ENCODE measurements at regions not wholly inside any gene's neighbourhood (a gene's known extent, or its start where the extent isn't known, plus 50 kb on each side); places are given as distances from the start of the nearest gene placed in this dataset.
"Not testable (repeated sequence)": the region's sequence is repeated elsewhere in the genome, so short reads cannot be mapped to it uniquely, and the experiment has no call there.

- no peak for DNase-seq
These were observed 51.2 kb downstream of the OR13H1 start for GRCh38 chrX:131595120-131595519.

- DNase-seq: no peak
These were observed 64.0 kb downstream of the OR13H1 start for GRCh38 chrX:131607792-131608369.

GRCh38 chrX:131609480-131609879, 65.6 kb downstream of the OR13H1 start:
- no peak for DNase-seq

GRCh38 chrX:131613260-131613659, 69.4 kb downstream of the OR13H1 start:
- no peak for DNase-seq

GRCh38 chrX:131614241-131614640, 70.4 kb downstream of the OR13H1 start:
- no peak for DNase-seq

- no peak for DNase-seq
These were observed 73.3 kb downstream of the OR13H1 start for GRCh38 chrX:131617182-131617581.

GRCh38 chrX:131621650-131622049, 77.8 kb downstream of the OR13H1 start:
- no peak for DNase-seq

- no peak for DNase-seq
These were observed 82.9 kb downstream of the OR13H1 start for GRCh38 chrX:131626681-131627296.

GRCh38 chrX:131630534-131630933, 86.7 kb downstream of the OR13H1 start:
- DNase-seq: no peak

- peak; percentile 28 for DNase-seq
These were observed 89.5 kb downstream of the OR13H1 start for GRCh38 chrX:131633285-131633917.

GRCh38 chrX:131634900-131635299, 91.0 kb downstream of the OR13H1 start:
- no peak for DNase-seq

GRCh38 chrX:131646106-131646505, 102.2 kb downstream of the OR13H1 start:
- DNase-seq: no peak

- DNase-seq: no peak
These were observed 105.9 kb downstream of the OR13H1 start for GRCh38 chrX:131649741-131650140.

GRCh38 chrX:131650637-131651410, 107.0 kb downstream of the OR13H1 start:
- DNase-seq: no peak

GRCh38 chrX:131663726-131664125, 119.9 kb downstream of the OR13H1 start:
- not testable (repeated sequence) for DNase-seq

GRCh38 chrX:131671735-131672134, 127.9 kb downstream of the OR13H1 start:
- no peak for DNase-seq

GRCh38 chrX:131675596-131676194, 131.8 kb downstream of the OR13H1 start:
- no peak for DNase-seq

- peak; percentile 40 for DNase-seq
These were observed 134.1 kb downstream of the OR13H1 start for GRCh38 chrX:131677655-131678628.

- DNase-seq: not testable (repeated sequence)
These were observed 138.9 kb downstream of the OR13H1 start for GRCh38 chrX:131682735-131683134.

GRCh38 chrX:131693359-131693758, 149.5 kb downstream of the OR13H1 start:
- no peak for DNase-seq

GRCh38 chrX:131696989-131697388, 153.1 kb downstream of the OR13H1 start:
- DNase-seq: not testable (repeated sequence)

GRCh38 chrX:131703646-131704045, 159.8 kb downstream of the OR13H1 start:
- no peak for DNase-seq

Measured in activated naive CD4-positive, alpha-beta T cell treated with anti-CD3 and anti-CD28 coated beads, Interleukin-2, amount 50 U/mL, for 16 hours (primary cell).